RWPE2 (cell line): ENCODE measurements at regions not wholly inside any gene's neighbourhood (a gene's known extent, or its start where the extent isn't known, plus 50 kb on each side); places are given as distances from the start of the nearest gene placed in this dataset.

Experiments
- ATAC-seq: fragments of 200-7000 bp; cut with Tn5 transposase; 3 replicates; pipeline ENCODE4 v1.9.1; 2021; ENCODE audit warnings: low read depth
- DNase-seq: peaks from one replicate; pipeline ENCODE4 v3.0.0-alpha.2; 2020; ENCODE audit warnings: low spot score
- H3K27ac ChIP-seq: fragments of 450-650 bp; 2 replicates; pipeline ENCODE4 v1.5.1; 2017; ENCODE audit warnings: mild to moderate bottlenecking; ENCODE audit not compliant: poor library complexity, severe bottlenecking
- H3K27me3 ChIP-seq: fragments of 250-450 bp; sonication (Bioruptor Pico); 2 replicates; pipeline ENCODE4 v1.5.1; 2021; ENCODE audit warnings: mild to moderate bottlenecking, moderate library complexity; ENCODE audit not compliant: insufficient read depth, poor library complexity, severe bottlenecking
- H3K36me3 ChIP-seq: fragments of 250-450 bp; sonication (Bioruptor Pico); 2 replicates; pipeline ENCODE4 v1.5.1; 2020; ENCODE audit warnings: low read depth, mild to moderate bottlenecking, moderate library complexity
- H3K4me1 ChIP-seq: fragments of 250-450 bp; sonication (Bioruptor Pico); 2 replicates; pipeline ENCODE4 v1.5.1; 2021; ENCODE audit warnings: mild to moderate bottlenecking, moderate library complexity; ENCODE audit not compliant: insufficient read depth, poor library complexity, severe bottlenecking
- H3K4me3 ChIP-seq: fragments of 250-450 bp; sonication (Bioruptor Pico); 2 replicates; pipeline ENCODE4 v1.5.1; 2021; ENCODE audit warnings: mild to moderate bottlenecking, moderate library complexity; ENCODE audit not compliant: severe bottlenecking
- H3K9me3 ChIP-seq: fragments of 250-450 bp; sonication (Bioruptor Pico); 2 replicates; pipeline ENCODE4 v1.5.1; 2021; ENCODE audit warnings: mild to moderate bottlenecking, moderate library complexity; ENCODE audit not compliant: severe bottlenecking
- TF ChIP-seq, protein P1 (sequence below): fragments of 450-650 bp; IDR thresholded peaks from one replicate; pipeline ENCODE4 v1.5.1; 2017; ENCODE audit warnings: mild to moderate bottlenecking, moderate library complexity; ENCODE audit not compliant: poor library complexity, severe bottlenecking

- Histone ChIP-seq H3K4me3 (no peak overlapping the region), H3K9me3 (no peaks in the 10 kb centered on the region), H3K4me1 (no peaks in the 10 kb centered on the region), H3K27ac (no peak overlapping the region), H3K36me3 (no peaks in the 10 kb centered on the region), H3K27me3 (peaks cover 13% of the 10 kb centered on the region)
- ATAC-seq = no peak
- no peak for DNase-seq
- TF ChIP-seq, protein P1, sequence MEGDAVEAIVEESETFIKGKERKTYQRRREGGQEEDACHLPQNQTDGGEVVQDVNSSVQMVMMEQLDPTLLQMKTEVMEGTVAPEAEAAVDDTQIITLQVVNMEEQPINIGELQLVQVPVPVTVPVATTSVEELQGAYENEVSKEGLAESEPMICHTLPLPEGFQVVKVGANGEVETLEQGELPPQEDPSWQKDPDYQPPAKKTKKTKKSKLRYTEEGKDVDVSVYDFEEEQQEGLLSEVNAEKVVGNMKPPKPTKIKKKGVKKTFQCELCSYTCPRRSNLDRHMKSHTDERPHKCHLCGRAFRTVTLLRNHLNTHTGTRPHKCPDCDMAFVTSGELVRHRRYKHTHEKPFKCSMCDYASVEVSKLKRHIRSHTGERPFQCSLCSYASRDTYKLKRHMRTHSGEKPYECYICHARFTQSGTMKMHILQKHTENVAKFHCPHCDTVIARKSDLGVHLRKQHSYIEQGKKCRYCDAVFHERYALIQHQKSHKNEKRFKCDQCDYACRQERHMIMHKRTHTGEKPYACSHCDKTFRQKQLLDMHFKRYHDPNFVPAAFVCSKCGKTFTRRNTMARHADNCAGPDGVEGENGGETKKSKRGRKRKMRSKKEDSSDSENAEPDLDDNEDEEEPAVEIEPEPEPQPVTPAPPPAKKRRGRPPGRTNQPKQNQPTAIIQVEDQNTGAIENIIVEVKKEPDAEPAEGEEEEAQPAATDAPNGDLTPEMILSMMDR = no peak
Measured at GRCh38 chr6:98716341-98716740, 118.0 kb upstream of the POU3F2 start.

DNA sequence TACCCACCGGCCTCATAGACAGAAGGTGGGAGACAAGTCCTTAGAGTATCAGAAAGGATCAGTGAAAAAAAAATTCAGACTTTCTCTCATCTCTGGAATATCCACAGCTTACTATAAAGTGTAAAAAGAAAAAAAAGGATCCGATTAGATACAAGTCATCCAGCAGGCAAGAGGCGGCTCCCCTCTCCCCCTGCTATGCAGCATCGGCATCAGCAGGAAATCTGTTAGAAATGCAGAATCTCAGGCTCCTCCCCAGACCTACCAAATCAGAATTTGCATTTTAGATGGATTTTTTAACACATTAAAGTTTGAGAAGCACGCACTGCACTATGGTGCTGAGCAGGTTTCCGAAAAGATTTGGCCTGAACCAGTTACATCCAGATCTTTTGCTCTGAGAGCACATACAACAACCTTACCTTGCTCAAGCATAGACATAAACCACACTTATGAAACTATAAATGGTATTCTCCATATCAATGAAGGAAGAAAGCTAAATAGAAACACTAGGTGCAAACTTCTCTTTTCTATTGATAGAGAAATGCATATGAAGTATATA, 117.0 kb upstream of the POU3F2 start:
- Histone ChIP-seq H3K27me3 (peaks cover 13% of the 10 kb centered on the region), H3K4me3 (no peak overlapping the region), H3K9me3 (no peaks in the 10 kb centered on the region), H3K27ac (no peak overlapping the region), H3K36me3 (no peaks in the 10 kb centered on the region), H3K4me1 (no peaks in the 10 kb centered on the region)
- DNase-seq (no peak), ATAC-seq (no peak)
- TF ChIP-seq, protein P1 = no peak

DNA sequence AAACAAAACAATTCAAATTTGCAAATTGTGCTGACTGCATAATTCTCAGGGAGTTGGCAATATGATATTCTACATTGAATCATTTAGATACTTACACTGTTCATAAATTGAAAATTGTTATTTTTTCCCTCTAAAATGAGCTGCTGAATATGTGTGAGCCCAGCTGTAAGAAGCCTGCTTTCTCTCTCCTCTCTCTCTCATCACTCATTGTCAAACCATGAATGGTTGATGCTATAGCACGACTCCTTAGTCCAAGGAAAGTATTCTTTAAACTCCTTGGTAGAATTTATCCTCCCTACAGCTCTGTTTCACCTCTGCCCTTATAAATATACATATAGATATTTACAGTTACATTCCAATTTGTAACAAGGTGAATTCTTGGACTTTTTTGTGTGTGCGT, 116.4 kb upstream of the POU3F2 start:
- no peaks in the 10 kb centered on the region for H3K9me3 ChIP-seq
- H3K4me3 ChIP-seq = no peak overlapping the region
- DNase-seq (no peak), ATAC-seq (no peak)
- H3K27ac ChIP-seq = no peak overlapping the region
- no peaks in the 10 kb centered on the region for H3K36me3 ChIP-seq
- H3K27me3 ChIP-seq = peaks cover 13% of the 10 kb centered on the region
- no peaks in the 10 kb centered on the region for H3K4me1 ChIP-seq
- TF ChIP-seq, protein P1 = no peak

- TF ChIP-seq, protein P1 = no peak
Measured at GRCh38 chr6:98724537-98724936, 109.8 kb upstream of the POU3F2 start.

DNA sequence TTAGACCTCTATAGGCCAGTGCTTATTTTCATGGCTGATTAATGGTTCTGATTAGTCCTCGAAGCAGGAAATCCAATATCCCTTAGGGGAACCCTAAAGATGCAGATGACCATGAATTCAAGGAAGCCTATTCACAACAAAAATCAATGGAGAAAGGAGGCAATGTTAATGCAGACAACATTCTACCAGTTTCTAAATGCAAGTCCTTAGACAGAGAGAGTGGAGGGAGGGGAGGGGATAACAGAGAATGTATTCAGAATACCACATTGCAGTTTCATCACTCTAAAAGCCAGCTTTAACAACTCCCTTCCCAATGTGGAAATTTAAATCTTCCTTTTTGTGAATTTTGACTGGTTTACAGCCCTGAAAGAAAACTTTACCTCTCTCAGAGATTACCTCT, 87.1 kb upstream of the POU3F2 start:
- TF ChIP-seq, protein P1 = no peak
- ATAC-seq (no peak), DNase-seq (no peak)
- Histone ChIP-seq H3K9me3 (peaks cover 2% of the 10 kb centered on the region), H3K27me3 (no peaks in the 10 kb centered on the region), H3K36me3 (no peaks in the 10 kb centered on the region), H3K4me1 (no peaks in the 10 kb centered on the region), H3K27ac (no peak overlapping the region), H3K4me3 (no peak overlapping the region)

More at GRCh38 chr6:98724537-98724936, 109.8 kb upstream of the POU3F2 start:
- H3K36me3 ChIP-seq = no peaks in the 10 kb centered on the region
- DNase-seq (no peak), ATAC-seq (no peak)
- no peaks in the 10 kb centered on the region for H3K4me1 ChIP-seq
- H3K4me3 ChIP-seq = no peak overlapping the region
- peaks cover 3% of the 10 kb centered on the region for H3K27me3 ChIP-seq
- H3K9me3 ChIP-seq = no peaks in the 10 kb centered on the region
- H3K27ac ChIP-seq = no peak overlapping the region
